ENCODE measurements at regions not wholly inside any gene's neighbourhood (a gene's known extent, or its start where the extent isn't known, plus 50 kb on each side); places are given as distances from the start of the nearest gene placed in this dataset.

DNA sequence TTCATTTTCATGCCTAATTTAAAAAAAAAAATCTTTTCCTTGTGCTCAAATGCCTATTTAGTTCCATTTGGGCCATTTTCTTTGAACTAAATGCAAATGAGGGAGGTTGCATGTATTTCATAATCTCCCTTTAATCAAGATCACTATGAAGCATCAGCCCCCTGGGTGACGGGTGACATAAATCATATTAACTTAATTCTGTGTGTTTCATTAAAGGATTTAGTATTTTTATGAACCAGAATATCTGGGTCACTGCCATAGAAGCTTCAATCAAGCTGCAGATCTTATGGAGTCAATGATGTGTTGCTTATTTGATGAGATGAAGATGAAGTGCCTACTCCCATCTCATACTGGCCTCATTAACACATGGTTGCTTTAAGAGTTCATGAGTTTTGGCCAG lies 301.9 kb upstream of the PRKCQ start:
- Histone ChIP-seq H2AFZ (ENCODE audit: low read depth, low read length) (no peak overlapping the region), H3K79me2 (ENCODE audit: control insufficient read depth, insufficient read depth, low read length) (no peaks in the 10 kb centered on the region), H3K4me1 (replicated peaks in 1 of 2; ENCODE audit: control insufficient read depth in 2 of 2, insufficient read depth in 2 of 2, low read length in 2 of 2) (no peaks in the 10 kb centered on the region), H3K9ac (ENCODE audit: insufficient read depth in 1 of 2, low read depth in 2 of 2, low read length in 2 of 2) (no peak overlapping the region), H3K9me1 (ENCODE audit: control insufficient read depth, insufficient read depth, low read length) (no peaks in the 10 kb centered on the region), H3K9me3 (replicated peaks; ENCODE audit: control insufficient read depth, insufficient read depth, low read depth, low read length) (no peaks in the 10 kb centered on the region), H4K20me1 (replicated peaks; ENCODE audit: control insufficient read depth, insufficient read depth, low read length) (no peaks in the 10 kb centered on the region), H3K4me2 (ENCODE audit: insufficient read depth, low read length) (no peak overlapping the region), H3K4me3 (no peak overlapping the region), H3K27me3 (ENCODE audit: control insufficient read depth in 2 of 2, insufficient read depth in 2 of 2, low read length in 2 of 2) (peaks cover 21 to 27% of the 10 kb centered on the region in 2 experiments), H3K36me3 (ENCODE audit: control insufficient read depth, insufficient read depth, low read length) (no peaks in the 10 kb centered on the region), H3K27ac (ENCODE audit: extremely low read depth, low read depth, low read length) (no peak overlapping the region)
- no TSS peak for BruUV-seq (replicated peaks)
- no peak for ATAC-seq
- CTCF ChIA-PET (ENCODE audit: low intra/inter-chr PET ratio): no interaction called here
- in situ Hi-C loops (cut with MboI): no loop called here
- DNase-seq (ENCODE audit: extremely low read depth in 1 of 4, low spot score in 3 of 4): no peak
- no peak for TF ChIP-seq RBM15 (IDR thresholded peaks at IDR 0.05; ENCODE audit: insufficient read depth, low read length)
- no peak for TF ChIP-seq NONO (IDR thresholded peaks at IDR 0.05; ENCODE audit: low read depth in 2 of 2, low read length in 1 of 2)
- no peak for TF ChIP-seq POLR2AphosphoS2 (IDR thresholded peaks at IDR 0.05; ENCODE audit: low read length)
- TF ChIP-seq ZNF408 (CRISPR knock-in tag; IDR thresholded peaks at IDR 0.05; ENCODE audit: low read depth): no peak
- no peak for TF ChIP-seq ZC3H4 (CRISPR knock-in tag; IDR thresholded peaks at IDR 0.05; ENCODE audit: borderline replicate concordance)
- no peak for TF ChIP-seq MAFG (tag; conservative IDR thresholded peaks at IDR 0.05)
- no peak for TF ChIP-seq SLC30A9 (CRISPR knock-in tag; IDR thresholded peaks at IDR 0.05)
- no peak for TF ChIP-seq NR2F6 (CRISPR knock-in tag; IDR thresholded peaks at IDR 0.05)
- TF ChIP-seq ZNF263 (CRISPR knock-in tag; IDR thresholded peaks at IDR 0.05; ENCODE audit: borderline replicate concordance): no peak
- TF ChIP-seq GTF2A2 (tag; IDR thresholded peaks at IDR 0.05): no peak
- TF ChIP-seq, protein P1, sequence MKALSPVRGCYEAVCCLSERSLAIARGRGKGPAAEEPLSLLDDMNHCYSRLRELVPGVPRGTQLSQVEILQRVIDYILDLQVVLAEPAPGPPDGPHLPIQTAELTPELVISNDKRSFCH (CRISPR knock-in tag; IDR thresholded peaks at IDR 0.05): no peak
- TF ChIP-seq, protein P1 (tag; IDR thresholded peaks at IDR 0.05): no peak
- TF ChIP-seq CXXC5 (CRISPR knock-in tag; IDR thresholded peaks at IDR 0.05): no peak
- no peak for TF ChIP-seq ZNF124 (CRISPR knock-in tag; IDR thresholded peaks at IDR 0.05)
- TF ChIP-seq, protein P2, sequence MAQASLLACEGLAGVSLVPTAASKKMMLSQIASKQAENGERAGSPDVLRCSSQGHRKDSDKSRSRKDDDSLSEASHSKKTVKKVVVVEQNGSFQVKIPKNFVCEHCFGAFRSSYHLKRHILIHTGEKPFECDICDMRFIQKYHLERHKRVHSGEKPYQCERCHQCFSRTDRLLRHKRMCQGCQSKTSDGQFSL (CRISPR knock-in tag; IDR thresholded peaks at IDR 0.05): no peak
- TF ChIP-seq, protein P2 (tag; IDR thresholded peaks at IDR 0.05): no peak
- TF ChIP-seq MIER1 (IDR thresholded peaks at IDR 0.05; ENCODE audit: low read depth): no peak
- TF ChIP-seq EWSR1 (IDR thresholded peaks at IDR 0.05; ENCODE audit: borderline replicate concordance, low read depth, partially characterized antibody): no peak
- no peak for TF ChIP-seq LCOR (CRISPR knock-in tag; IDR thresholded peaks at IDR 0.05)
- no peak for TF ChIP-seq CC2D1A (IDR thresholded peaks at IDR 0.05)
- no peak for TF ChIP-seq RHOXF2B (CRISPR knock-in tag; conservative IDR thresholded peaks at IDR 0.05)
- TF ChIP-seq ZC3H8 (IDR thresholded peaks at IDR 0.05): no peak
- intact Hi-C loops (cut with micrococcal nuclease): no loop called here
- no peak for FAIRE-seq
- WGBS (ENCODE audit: insufficient coverage, low coverage, missing lambda C conversion rate): 5% methylated on average over 1 of the region's 1 CpG
- POLR2A ChIA-PET: no interaction called here
